GM23338 (cell line): ENCODE measurements at regions not wholly inside any gene's neighbourhood (a gene's known extent, or its start where the extent isn't known, plus 50 kb on each side); places are given as distances from the start of the nearest gene placed in this dataset.
A peak's percentile ranks its signal among the peaks of the same experiment; 100 is the strongest.

ENCODE experiments used
- ATAC-seq: fragments of 200-7000 bp; cut with Tn5 transposase; 3 replicates; pipeline ENCODE4 v1.9.1; 2020
- DNase-seq: peaks from one replicate; pipeline ENCODE4 v3.0.0-alpha.2; 2015; ENCODE audit warnings: low spot score
- H2AFZ ChIP-seq: fragments of 200-600 bp; sonication (generic); 2 replicates; pipeline ENCODE4 v1.8.0; 2016; ENCODE audit warnings: antibody characterized with exemption, mild to moderate bottlenecking, moderate library complexity
- H3F3A ChIP-seq: fragments of 200-600 bp; sonication (generic); replicated peaks from 2 replicates; pipeline ENCODE4 v1.8.0; 2017; ENCODE audit warnings: antibody characterized with exemption, mixed run types, low read depth
- H3K27ac ChIP-seq: fragments of 200-600 bp; sonication (generic); 2 replicates; pipeline ENCODE4 v1.6.1; 2016; ENCODE audit warnings: low read depth
- H3K27me3 ChIP-seq: fragments of 200-600 bp; sonication (generic); 2 replicates; pipeline ENCODE4 v1.8.0; 2016; ENCODE audit warnings: mild to moderate bottlenecking, mixed run types, moderate library complexity; ENCODE audit not compliant: insufficient read depth
- H3K36me3 ChIP-seq: fragments of 200-600 bp; sonication (generic); 2 replicates; pipeline ENCODE4 v1.8.0; 2016; ENCODE audit warnings: mild to moderate bottlenecking; ENCODE audit not compliant: insufficient read depth
- H3K4me1 ChIP-seq: fragments of 200-600 bp; sonication (generic); 2 replicates; pipeline ENCODE4 v1.8.0; 2016; ENCODE audit warnings: mild to moderate bottlenecking, moderate library complexity; ENCODE audit not compliant: insufficient read depth
- H3K4me2 ChIP-seq: fragments of 200-600 bp; sonication (generic); 2 replicates; pipeline ENCODE4 v1.7.1; 2017; ENCODE audit warnings: mixed run types
- H3K4me3 ChIP-seq: fragments of 200-600 bp; sonication (generic); 2 replicates; pipeline ENCODE4 v1.6.1; 2016; ENCODE audit warnings: mixed run types
- H3K79me2 ChIP-seq: fragments of 200-600 bp; sonication (generic); replicated peaks from 2 replicates; pipeline ENCODE4 v1.8.0; 2017; ENCODE audit warnings: mild to moderate bottlenecking; ENCODE audit not compliant: insufficient read depth
- H3K9me2 ChIP-seq: fragments of 200-600 bp; sonication (generic); 2 replicates; pipeline ENCODE4 v1.8.0; 2017; ENCODE audit not compliant: insufficient read depth
- H4K20me1 ChIP-seq: fragments of 200-600 bp; sonication (generic); replicated peaks from 2 replicates; pipeline ENCODE4 v1.8.0; 2017; ENCODE audit warnings: mild to moderate bottlenecking; ENCODE audit not compliant: insufficient read depth
- H3K27ac Mint-ChIP-seq: 2 replicates; pipeline ENCODE4 v1.8.0; 2020; ENCODE audit warnings: inconsistent platforms, mild to moderate bottlenecking, moderate library complexity, mixed read lengths
- H3K27me3 Mint-ChIP-seq: 3 replicates; pipeline ENCODE4 v1.8.0; 2022; ENCODE audit warnings: low read depth, mild to moderate bottlenecking, moderate library complexity, mixed read lengths, inconsistent platforms; ENCODE audit not compliant: insufficient read depth, poor library complexity
- H3K36me3 Mint-ChIP-seq: 3 replicates; pipeline ENCODE4 v1.8.0; 2021; ENCODE audit warnings: low read depth, mild to moderate bottlenecking, inconsistent platforms, moderate library complexity, mixed read lengths
- H3K4me1 Mint-ChIP-seq: 3 replicates; pipeline ENCODE4 v1.8.0; 2020; ENCODE audit warnings: mild to moderate bottlenecking, inconsistent platforms, mixed read lengths
- H3K4me3 Mint-ChIP-seq: 3 replicates; pipeline ENCODE4 v1.8.0; 2021; ENCODE audit warnings: moderate library complexity, mild to moderate bottlenecking, inconsistent platforms, mixed read lengths
- H3K9me3 Mint-ChIP-seq: 3 replicates; pipeline ENCODE4 v1.8.0; 2020; ENCODE audit warnings: moderate library complexity, mild to moderate bottlenecking, inconsistent platforms, mixed read lengths
- CREB1 ChIP-seq: fragments of 250-450 bp; sonication (Bioruptor Pico); IDR thresholded peaks from 2 replicates; pipeline ENCODE4 v1.5.0; 2020; ENCODE audit warnings: low read depth, mild to moderate bottlenecking, moderate library complexity
- NANOG ChIP-seq: IDR thresholded peaks from 2 replicates; pipeline ENCODE4 v1.6.1; 2016; ENCODE audit warnings: antibody characterized with exemption, borderline replicate concordance
- ZNF462 ChIP-seq: fragments of 250-450 bp; sonication (Bioruptor Pico); IDR thresholded peaks from 2 replicates; pipeline ENCODE4 v1.5.0; 2020; ENCODE audit warnings: mild to moderate bottlenecking, moderate library complexity
- TF ChIP-seq, protein P1 (sequence below), 2 experiments: fragments of 200-600 bp in 1 of 2; sonication (generic) in 1 of 2; conservative IDR thresholded peaks; 2 replicates each; pipeline versions ENCODE4 v1.5.1 to v1.6.1; 2016 to 2017; ENCODE audit warnings: antibody characterized with exemption in 2 of 2, low read depth in 2 of 2, mild to moderate bottlenecking in 2 of 2, moderate library complexity in 1 of 2

GRCh38 chr2:56001947-56002346 lies 78.4 kb upstream of the EFEMP1 start (continued):
- no peak for TF ChIP-seq ZNF462

- DNase-seq (peak; percentile 91), ATAC-seq (peak; percentile 99)
- H3K4me1 ChIP-seq, result 0 out of 2 replicates have a peak, but pooled peaks cover 3% of the 10 kb centered on the region
- no peaks in the 10 kb centered on the region for H3F3A ChIP-seq
- H4K20me1 ChIP-seq, result no peaks in the 10 kb centered on the region; the same call in 1 of the 2 replicates
- H3K27ac ChIP-seq, result no peak overlapping the region
- Mint-ChIP-seq H3K36me3 (no peaks in the 10 kb centered on the region), H3K4me3 (no peak overlapping the region), H3K4me1 (peaks cover 4% of the 10 kb centered on the region; the same call in 2 of the 3 replicates), H3K9me3 (no peaks in the 10 kb centered on the region), H3K27me3 (no peaks in the 10 kb centered on the region), H3K27ac (no peak overlapping the region)
- H3K79me2 ChIP-seq, result no peaks in the 10 kb centered on the region
- H3K4me3 ChIP-seq, result no peak overlapping the region
- no peaks in the 10 kb centered on the region for H3K36me3 ChIP-seq
- no peaks in the 10 kb centered on the region for H3K27me3 ChIP-seq
- no peaks in the 10 kb centered on the region for H3K9me2 ChIP-seq
- TF ChIP-seq, protein P1, sequence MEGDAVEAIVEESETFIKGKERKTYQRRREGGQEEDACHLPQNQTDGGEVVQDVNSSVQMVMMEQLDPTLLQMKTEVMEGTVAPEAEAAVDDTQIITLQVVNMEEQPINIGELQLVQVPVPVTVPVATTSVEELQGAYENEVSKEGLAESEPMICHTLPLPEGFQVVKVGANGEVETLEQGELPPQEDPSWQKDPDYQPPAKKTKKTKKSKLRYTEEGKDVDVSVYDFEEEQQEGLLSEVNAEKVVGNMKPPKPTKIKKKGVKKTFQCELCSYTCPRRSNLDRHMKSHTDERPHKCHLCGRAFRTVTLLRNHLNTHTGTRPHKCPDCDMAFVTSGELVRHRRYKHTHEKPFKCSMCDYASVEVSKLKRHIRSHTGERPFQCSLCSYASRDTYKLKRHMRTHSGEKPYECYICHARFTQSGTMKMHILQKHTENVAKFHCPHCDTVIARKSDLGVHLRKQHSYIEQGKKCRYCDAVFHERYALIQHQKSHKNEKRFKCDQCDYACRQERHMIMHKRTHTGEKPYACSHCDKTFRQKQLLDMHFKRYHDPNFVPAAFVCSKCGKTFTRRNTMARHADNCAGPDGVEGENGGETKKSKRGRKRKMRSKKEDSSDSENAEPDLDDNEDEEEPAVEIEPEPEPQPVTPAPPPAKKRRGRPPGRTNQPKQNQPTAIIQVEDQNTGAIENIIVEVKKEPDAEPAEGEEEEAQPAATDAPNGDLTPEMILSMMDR (conservative IDR thresholded peaks at IDR 0.05; ENCODE audit: low read depth in 2 of 2), result no peak
- no peak for TF ChIP-seq CREB1
- no peak for TF ChIP-seq ZNF462
- TF ChIP-seq NANOG, result no peak
- H3K4me2 ChIP-seq, result peak overlapping the region; percentile 7; the same call in 1 of the 2 replicates
- no peak overlapping the region for H2AFZ ChIP-seq
Observed at GRCh38 chr2:56008661-56009431, 85.3 kb upstream of the EFEMP1 start.
